Kasumi-1 (cell line): ENCODE measurements at regions not wholly inside any gene's neighbourhood (a gene's known extent, or its start where the extent isn't known, plus 50 kb on each side); places are given as distances from the start of the nearest gene placed in this dataset.

Experiments
- DNase-seq, 2 experiments: peaks; one replicate each; lab custom pipeline; 2025; lab: John Stamatoyannopoulos, UW

- DNase-seq: no peak
These were observed 107.4 kb downstream of the TBX19 start for GRCh38 chr1:168387781-168388760.

- DNase-seq: no peak
These were observed 106.4 kb downstream of the TBX19 start for GRCh38 chr1:168386949-168387586.

GRCh38 chr1:168386492-168386891 is 105.8 kb downstream of the TBX19 start:
- DNase-seq: no peak

DNA sequence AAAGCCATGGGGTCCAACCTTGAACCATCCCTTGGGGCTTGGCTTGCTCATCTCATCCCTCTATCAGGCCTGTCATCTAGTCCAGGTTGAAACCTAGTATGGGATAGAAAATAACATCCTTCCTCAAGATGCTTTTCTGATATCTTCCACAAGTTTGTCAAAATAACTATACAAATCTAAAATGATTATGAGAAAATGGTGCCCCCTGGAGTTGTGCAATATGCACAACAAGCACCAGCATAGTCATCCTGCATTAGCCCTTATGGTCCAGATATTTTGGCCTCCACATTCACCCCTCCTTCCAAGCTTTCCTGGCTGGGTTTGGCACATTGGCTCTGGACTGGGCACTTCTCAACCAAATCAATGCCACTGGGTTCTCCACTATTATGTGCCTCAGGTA is 101.2 kb downstream of the TBX19 start:
- no peak for DNase-seq

DNA sequence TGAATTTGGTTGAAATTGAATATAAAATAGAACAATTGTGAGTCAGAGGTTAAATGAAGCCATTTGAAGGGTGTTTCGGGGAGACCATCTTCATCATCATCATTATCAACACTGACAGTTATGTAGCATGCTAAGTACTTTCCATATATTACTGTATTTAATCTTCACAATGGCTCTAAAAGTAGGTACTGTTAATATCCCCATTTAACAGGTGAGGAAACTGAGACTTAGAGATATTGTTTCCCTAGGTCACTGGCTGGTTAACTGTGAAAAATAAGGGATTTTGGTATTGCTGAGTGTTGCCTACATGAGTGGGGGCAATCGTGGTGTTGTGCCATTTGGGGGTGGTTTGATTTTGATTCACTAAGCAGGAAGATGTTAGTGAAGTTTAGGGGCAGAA is 100.3 kb downstream of the TBX19 start:
- no peak for DNase-seq

GRCh38 chr1:168379104-168379860 is 98.6 kb downstream of the TBX19 start:
- DNase-seq: no peak

- DNase-seq: no peak
These were observed 95.1 kb downstream of the TBX19 start for GRCh38 chr1:168375566-168376300.

DNA sequence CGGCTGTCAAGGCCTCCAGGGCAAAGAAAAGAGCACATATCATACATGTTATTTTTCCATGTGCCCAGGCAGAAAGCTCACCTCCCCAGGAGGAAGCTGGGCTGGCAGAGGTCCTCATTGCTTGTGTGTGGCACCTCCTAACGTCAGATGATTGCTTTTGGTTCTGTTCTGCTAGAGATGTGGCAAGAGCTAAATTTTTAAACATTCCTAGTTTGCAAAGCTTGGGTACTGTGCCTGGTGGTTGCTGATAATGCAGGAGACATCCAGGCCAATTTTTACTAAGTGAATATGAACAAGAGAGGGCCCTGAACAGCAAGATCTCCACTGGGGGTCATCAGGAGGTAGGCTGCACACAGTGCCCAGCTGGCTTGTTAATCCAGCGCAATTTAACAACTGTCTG is 93.9 kb downstream of the TBX19 start:
- no peak for DNase-seq

DNA sequence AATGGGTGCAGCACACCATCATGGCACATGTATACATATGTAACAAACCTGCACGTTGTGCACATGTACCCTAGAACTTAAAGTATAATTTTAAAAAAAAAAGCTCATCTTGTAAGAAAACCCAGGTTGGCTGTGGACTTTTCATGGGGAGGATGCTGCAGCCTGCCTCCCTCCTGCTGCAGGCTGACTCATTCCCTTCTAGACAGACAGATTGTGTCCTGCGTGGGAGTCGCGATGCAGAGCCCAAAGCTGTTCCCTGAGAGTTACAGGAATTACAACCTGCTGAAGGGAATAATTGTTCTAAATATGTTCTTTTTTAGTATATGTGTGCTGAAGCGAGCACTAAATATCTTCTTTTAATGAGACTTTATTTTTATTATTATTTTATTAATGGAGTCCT is 93.2 kb downstream of the TBX19 start:
- no peak for DNase-seq

DNA sequence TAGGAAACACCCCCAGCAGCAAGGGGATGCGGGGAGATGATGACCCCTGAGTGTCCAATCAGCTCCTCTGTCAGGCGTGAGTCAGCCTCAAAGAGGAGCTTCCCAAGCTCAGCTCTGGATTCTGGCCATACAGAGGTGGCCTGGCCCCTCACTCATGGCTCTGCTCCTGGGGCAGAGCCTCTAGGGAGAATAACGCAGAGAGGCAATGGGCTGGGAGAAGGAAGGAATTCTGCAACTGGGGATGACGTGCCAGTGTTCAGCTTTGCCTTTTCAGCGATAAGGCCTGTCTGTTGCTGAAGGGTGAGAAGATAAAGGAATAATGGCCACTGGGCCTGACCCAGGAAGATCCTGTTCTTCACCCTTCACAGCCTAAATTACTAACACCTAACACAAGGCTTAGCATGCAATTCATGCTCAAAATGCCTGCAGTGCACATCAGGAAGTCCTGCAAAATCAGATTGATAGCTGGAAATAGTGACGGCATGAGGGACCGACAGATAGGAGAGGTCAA is 92.2 kb downstream of the TBX19 start:
- DNase-seq: no peak

GRCh38 chr1:168372307-168372706 is 91.6 kb downstream of the TBX19 start:
- no peak for DNase-seq

GRCh38 chr1:168371477-168371876 is 90.8 kb downstream of the TBX19 start:
- DNase-seq: no peak

DNA sequence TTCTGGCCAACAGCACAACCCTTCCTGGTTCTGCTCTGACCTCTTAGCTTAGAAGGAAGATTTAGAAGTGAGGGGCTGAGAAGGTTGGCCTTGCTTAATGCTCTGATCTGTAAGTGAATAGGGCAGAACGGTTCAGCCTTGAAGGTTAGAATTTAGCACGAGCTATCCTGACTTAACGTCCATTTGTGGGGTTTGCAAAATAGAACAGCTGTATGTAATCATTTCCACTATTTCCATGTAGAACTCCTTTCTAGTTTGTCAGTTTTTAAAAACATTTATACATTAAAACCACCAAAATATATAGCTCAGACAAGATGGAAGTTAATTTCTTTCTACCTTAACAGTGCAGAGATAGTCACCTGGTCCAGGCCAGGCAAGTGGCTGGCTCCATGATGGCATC is 89.9 kb downstream of the TBX19 start:
- no peak for DNase-seq

DNA sequence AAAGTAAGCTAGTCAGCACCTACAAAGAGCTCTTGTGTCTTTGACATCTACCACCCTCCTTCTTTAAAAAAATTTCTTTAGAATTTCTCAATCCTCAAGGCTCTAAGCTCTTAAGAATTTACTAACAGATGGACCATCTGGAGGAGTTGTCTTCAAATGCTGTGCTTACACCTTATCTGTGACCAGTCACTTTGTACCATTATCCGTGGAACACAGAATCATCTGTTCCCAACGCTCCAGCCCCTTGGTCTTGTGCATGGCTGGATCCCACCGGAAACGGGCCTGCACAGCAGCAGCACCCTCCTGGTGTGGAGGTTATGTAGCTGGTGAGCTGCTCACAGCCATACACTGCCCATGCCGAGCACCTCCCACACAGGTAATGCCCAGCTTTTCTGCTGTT is 89.0 kb downstream of the TBX19 start:
- no peak for DNase-seq

- no peak for DNase-seq
These were observed 87.5 kb downstream of the TBX19 start for GRCh38 chr1:168368131-168368530.

DNA sequence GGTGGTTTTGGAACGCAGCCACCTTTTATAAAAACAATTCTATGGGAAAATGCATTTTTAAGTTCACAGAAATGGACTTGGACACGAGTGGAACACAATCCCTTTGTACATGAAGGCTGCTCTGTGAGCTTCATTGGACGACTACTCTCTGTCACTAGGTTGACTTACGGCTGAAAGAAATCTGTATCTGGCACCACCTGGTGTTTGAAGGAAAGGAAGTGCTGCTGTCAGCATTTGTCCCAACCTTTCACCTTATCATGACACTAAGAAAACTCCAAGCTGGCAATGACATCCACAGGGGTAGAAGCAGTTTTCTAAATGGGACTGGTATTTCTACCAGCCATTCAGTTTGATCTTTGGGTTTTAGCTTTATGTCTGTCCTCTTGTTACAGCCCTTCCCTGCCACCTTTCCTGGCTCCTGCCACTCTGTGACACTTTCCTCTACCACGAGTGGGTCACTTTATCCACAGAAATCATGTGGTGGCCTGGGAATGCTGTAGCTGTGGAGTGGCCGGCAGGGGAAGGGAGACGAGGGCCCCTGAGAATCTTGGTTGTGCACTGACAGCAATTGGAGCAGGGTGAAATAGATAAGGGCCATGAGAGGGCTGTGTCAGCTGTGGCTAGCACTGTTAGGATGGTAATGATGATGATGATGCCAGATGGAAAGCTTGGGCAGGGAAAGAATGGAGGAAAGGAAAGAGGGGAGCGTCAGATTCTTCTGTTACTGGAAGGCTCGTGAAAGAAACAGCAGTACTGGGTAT is 85.2 kb downstream of the TBX19 start:
- DNase-seq: peak in 1 of 2 experiments; percentile 12
